GM10266 (cell line): ENCODE measurements at regions not wholly inside any gene's neighbourhood (a gene's known extent, or its start where the extent isn't known, plus 50 kb on each side); places are given as distances from the start of the nearest gene placed in this dataset.

Experiments
- DNase-seq: peaks from one replicate; pipeline ENCODE4 v3.0.0; 2012; ENCODE audit errors: extremely low spot score
- CTCF ChIP-seq: IDR thresholded peaks from 2 replicates; pipeline ENCODE4 v1.5.1; 2012; ENCODE audit warnings: mild to moderate bottlenecking, low read depth; ENCODE audit not compliant: control insufficient read depth, insufficient read depth; ENCODE audit errors: missing control alignments

DNA sequence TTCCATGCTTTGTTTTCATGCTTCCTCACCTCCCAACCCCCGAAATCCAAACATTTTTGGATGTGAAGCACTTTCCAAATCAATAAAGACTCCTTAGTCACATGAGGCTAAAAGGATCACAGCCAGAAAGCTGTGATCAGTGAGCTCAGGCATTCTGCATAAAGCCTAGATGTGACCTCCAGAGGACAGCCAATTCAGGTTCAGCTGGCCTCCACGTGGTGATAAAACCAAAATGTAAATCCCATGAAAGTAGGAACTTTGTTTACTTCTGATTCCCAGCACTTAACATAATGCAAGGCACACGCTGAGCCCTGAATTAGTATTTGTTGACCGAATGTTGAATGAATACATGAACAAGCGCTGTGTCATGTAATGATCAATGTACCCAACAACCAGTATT lies 249.5 kb upstream of the EOMES start:
- no peak for DNase-seq
- TF ChIP-seq CTCF = no peak

GRCh38 chr3:27976933-27977332 lies 254.8 kb upstream of the EOMES start:
- DNase-seq = no peak
- TF ChIP-seq CTCF = no peak

DNA sequence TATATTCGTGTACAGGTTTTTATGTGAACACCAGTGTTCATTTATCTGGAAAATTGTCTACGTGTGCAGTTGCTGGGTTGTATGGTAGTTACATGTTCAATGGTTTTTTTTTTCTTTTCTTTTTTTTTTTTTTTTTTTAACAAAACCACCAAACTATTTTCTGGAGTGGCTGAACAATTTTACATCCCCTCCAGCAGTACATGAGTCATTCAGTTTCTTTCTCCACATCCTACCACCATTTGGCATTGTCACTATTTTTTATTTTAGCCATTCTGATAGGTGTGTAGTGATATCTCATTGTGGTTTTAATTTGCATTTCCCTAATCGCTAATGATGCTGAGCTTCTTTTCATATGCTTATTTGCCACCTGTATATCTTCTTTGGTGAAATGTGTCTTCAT lies 256.3 kb upstream of the EOMES start:
- no peak for TF ChIP-seq CTCF
- DNase-seq = no peak

GRCh38 chr3:27985369-27986035 lies 255.9 kb upstream of the CMC1 start:
- no peak for DNase-seq
- no peak for TF ChIP-seq CTCF

GRCh38 chr3:27986234-27986879 lies 255.1 kb upstream of the CMC1 start:
- no peak for DNase-seq
- no peak for TF ChIP-seq CTCF

DNA sequence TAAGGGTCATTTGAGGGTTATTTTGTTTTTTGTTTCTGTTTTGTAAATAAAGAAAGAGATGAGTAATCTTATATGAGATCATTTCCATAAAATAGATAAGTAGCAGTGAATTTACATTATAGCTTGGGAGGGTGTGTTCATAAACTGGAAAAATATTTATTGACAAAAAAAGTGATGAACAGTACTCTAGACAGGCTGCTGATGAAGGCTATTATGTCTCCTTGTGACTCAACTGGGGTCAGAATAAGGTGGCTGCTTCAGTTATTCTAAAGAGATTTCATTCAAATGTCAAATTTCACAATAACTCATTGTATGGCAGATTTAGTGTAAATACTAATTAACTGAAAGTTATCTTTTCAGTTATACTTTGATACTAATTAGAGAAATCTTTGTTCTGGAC lies 251.1 kb upstream of the CMC1 start:
- TF ChIP-seq CTCF = no peak
- DNase-seq = no peak

DNA sequence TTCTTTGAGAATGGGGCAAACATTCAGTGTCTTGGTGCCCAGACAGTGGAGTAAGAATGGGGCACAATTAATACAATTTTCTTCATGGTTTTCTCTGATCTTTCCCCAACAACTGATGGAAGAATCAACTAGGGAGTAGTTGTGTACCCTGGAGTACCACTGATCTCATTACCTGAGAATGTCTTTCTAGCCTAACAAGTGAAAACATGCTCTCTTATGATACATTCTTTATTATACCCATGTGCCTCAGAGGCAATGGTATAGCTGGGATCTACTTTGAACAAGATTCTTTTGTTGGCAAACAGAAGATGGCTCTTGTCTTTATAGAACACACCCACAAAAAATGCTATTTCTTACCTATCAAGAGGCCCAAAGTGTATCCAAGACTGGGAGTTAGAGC lies 250.6 kb upstream of the CMC1 start:
- DNase-seq = no peak

More for the DNA sequence above, 250.6 kb upstream of the CMC1 start:
- TF ChIP-seq CTCF = no peak
